Lower lobe of right lung (tissue), 2 donors: ENCODE measurements at regions not wholly inside any gene's neighbourhood (a gene's known extent, or its start where the extent isn't known, plus 50 kb on each side); places are given as distances from the start of the nearest gene placed in this dataset.

Source experiments
- ATAC-seq, 2 donors: fragments of 200-7000 bp; cut with Tn5 transposase; one replicate each; pipeline ENCODE4 v1.9.1; 2020 to 2022; ENCODE audit warnings: mild to moderate bottlenecking in 2 of 2, moderate library complexity in 2 of 2
- DNase-seq: peaks from one replicate; pipeline ENCODE4 v3.0.0-alpha.2; 2020
- H3K27ac ChIP-seq: fragments of 200-600 bp; one replicate; pipeline ENCODE4 v1.8.0; 2022
- H3K27me3 ChIP-seq: fragments of 200-600 bp; one replicate; pipeline ENCODE4 v1.8.0; 2022; ENCODE audit warnings: low read depth
- H3K36me3 ChIP-seq: fragments of 200-600 bp; one replicate; pipeline ENCODE4 v1.8.0; 2022; ENCODE audit warnings: mild to moderate bottlenecking
- H3K4me1 ChIP-seq: fragments of 200-600 bp; one replicate; pipeline ENCODE4 v1.8.0; 2022
- H3K4me3 ChIP-seq: fragments of 200-600 bp; one replicate; pipeline ENCODE4 v1.8.0; 2022; ENCODE audit warnings: mild to moderate bottlenecking
- H3K9me3 ChIP-seq: fragments of 200-600 bp; one replicate; pipeline ENCODE4 v1.8.0; 2022
- CTCF ChIP-seq: fragments of 200-600 bp; IDR thresholded peaks from one replicate; pipeline ENCODE4 v1.8.0; 2022; ENCODE audit warnings: antibody characterized with exemption, mild to moderate bottlenecking
- intact Hi-C: fragments of 100-400 bp; cut with DNase I; formaldehyde crosslinking; loops from one replicate; pipeline ENCODE4 v1.11.0; 2022
- donor health status: DM: no; HTN: yes; CAD: no; lungs with severe emphysema.

GRCh38 chr2:176628438-176628837 lies 359.2 kb downstream of the MTX2 start:
- Histone ChIP-seq H3K27ac (no peak overlapping the region), H3K4me1 (no peaks in the 10 kb centered on the region), H3K27me3 (peaks cover 14% of the 10 kb centered on the region), H3K36me3 (no peaks in the 10 kb centered on the region), H3K4me3 (no peak overlapping the region), H3K9me3 (no peaks in the 10 kb centered on the region)
- TF ChIP-seq CTCF: no peak
- ATAC-seq (no peak), DNase-seq (no peak)
- intact Hi-C loops: no loop called here

- no peak for ATAC-seq
- no peak overlapping the region for H3K4me3 ChIP-seq
- H3K9me3 ChIP-seq: no peaks in the 10 kb centered on the region
- no peak overlapping the region for H3K27ac ChIP-seq
- TF ChIP-seq CTCF: no peak
- H3K36me3 ChIP-seq: no peaks in the 10 kb centered on the region
- peaks cover 55% of the 10 kb centered on the region for H3K27me3 ChIP-seq
- DNase-seq: no peak
- intact Hi-C loops: no loop called here
- H3K4me1 ChIP-seq: peaks cover 11% of the 10 kb centered on the region
Measured at GRCh38 chr2:176633754-176634153, 364.5 kb downstream of the MTX2 start.

DNA sequence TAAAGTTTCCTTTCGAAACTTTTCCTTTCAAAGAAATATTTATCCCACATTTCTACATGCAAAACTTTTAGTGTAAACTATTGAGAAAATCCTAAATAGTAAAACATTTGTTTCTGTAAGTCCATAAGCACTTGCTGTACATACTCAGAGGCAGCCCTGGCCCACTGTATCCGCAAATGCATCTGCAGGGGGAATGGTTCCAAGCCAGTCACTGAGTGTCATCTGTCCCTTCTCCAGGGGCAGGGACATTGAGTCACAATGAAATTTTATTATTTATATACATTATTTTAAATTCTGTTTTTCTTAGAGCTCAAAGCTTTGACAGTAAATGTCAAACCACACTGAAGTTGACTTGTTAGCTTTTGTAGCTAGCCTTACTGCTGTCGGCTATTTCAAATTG lies 367.2 kb downstream of the MTX2 start:
- Histone ChIP-seq H3K4me1 (peaks cover 11% of the 10 kb centered on the region), H3K27me3 (peaks cover 76% of the 10 kb centered on the region), H3K4me3 (no peak overlapping the region), H3K27ac (no peak overlapping the region), H3K9me3 (no peaks in the 10 kb centered on the region), H3K36me3 (no peaks in the 10 kb centered on the region)
- ATAC-seq: no peak
- TF ChIP-seq CTCF: no peak
- DNase-seq: no peak
- intact Hi-C loops: loop anchor here (5.0 kb wide), 1 partner anchor 509 kb away; the partner anchor contains the start of gene HOXD8

DNA sequence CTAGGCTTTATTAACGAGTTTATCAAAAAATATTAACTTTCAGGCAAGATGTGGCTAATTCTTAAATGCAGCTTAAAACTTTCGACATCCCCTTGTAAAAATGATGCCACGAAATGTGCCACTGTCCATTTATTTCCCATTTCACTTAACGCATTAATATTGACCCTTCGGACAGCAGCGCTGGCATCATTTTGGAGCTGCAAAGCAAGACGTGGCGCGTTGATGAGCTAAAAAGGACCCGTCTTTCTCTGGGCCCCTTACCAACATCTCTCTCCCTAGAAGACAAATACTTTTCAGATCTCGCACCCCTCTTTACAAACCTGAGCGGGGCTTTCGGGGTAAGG lies 367.9 kb downstream of the MTX2 start:
- intact Hi-C loops: loop anchor here (5.0 kb wide), 1 partner anchor 510 kb away; the partner anchor contains the start of gene HOXD8
- ATAC-seq: peak in 1 of 2 donors; percentile 6
- DNase-seq: no peak
- H3K4me3 ChIP-seq: peak overlapping the region; percentile 67
- peaks cover 11% of the 10 kb centered on the region for H3K4me1 ChIP-seq
- H3K36me3 ChIP-seq: no peaks in the 10 kb centered on the region
- no peak overlapping the region for H3K27ac ChIP-seq
- H3K27me3 ChIP-seq: peaks cover 80% of the 10 kb centered on the region
- H3K9me3 ChIP-seq: no peaks in the 10 kb centered on the region
- no peak for TF ChIP-seq CTCF

DNA sequence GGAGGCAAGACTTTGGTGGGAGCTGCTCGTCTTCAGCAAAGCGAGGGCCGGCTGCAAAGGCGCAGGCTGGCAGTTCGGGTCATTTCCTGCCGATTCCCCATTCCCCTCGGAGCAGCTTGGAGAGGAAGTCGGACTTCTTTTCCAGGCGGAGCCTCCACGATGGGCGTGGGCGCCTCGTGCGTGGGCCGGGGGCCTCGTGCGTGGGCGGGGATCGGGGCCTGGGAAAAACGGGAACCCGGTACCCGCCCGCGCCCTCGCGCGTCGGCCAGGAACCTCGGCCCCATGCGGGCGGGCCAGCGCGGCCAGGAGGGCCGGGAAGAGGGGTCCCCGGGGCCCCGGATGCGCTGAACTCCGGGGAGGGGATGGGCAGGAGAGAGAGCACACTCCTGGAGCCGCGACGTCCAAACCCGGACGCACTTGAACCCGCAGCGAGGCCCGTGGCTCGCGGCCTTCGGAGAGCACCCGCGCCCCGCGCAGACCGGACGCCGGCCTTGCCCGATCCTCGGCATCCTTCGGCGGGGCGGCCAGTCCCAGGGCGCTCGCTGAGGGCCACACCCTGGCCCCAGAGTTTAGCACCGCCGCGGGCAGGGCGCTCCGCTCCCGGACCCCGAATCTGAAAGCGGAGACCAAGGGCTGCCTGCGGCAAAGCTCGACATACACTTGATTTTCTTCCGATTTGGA lies 368.4 kb downstream of the MTX2 start:
- H3K4me1 ChIP-seq: peaks cover 11% of the 10 kb centered on the region
- ATAC-seq (peak; percentile 62 to 63), DNase-seq (peak; percentile 46)
- H3K27me3 ChIP-seq: peaks cover 83% of the 10 kb centered on the region
- intact Hi-C loops: loop anchor here (5.0 kb wide), 1 partner anchor 510 kb away; the partner anchor contains the start of gene HOXD8
- no peaks in the 10 kb centered on the region for H3K9me3 ChIP-seq
- peak overlapping the region; percentile 67 for H3K4me3 ChIP-seq
- H3K36me3 ChIP-seq: no peaks in the 10 kb centered on the region
- TF ChIP-seq CTCF: no peak
- H3K27ac ChIP-seq: no peak overlapping the region
